Suprapubic skin (tissue), 4 donors: ENCODE measurements at regions not wholly inside any gene's neighbourhood (a gene's known extent, or its start where the extent isn't known, plus 50 kb on each side); places are given as distances from the start of the nearest gene placed in this dataset.

ENCODE experiments used
- DNase-seq, 2 donors: peaks; one replicate each; pipeline ENCODE4 v3.0.0-alpha.2; 2019; ENCODE audit warnings: low spot score in 2 of 2
- H3K27ac ChIP-seq: fragments of 200-600 bp; sonication (generic); one replicate; pipeline ENCODE4 v1.5.1; 2019
- H3K27me3 ChIP-seq: fragments of 200-600 bp; sonication (generic); one replicate; pipeline ENCODE4 v1.5.1; 2019
- H3K36me3 ChIP-seq: fragments of 200-600 bp; sonication (generic); one replicate; pipeline ENCODE4 v1.5.1; 2019
- H3K4me1 ChIP-seq: fragments of 200-600 bp; sonication (generic); one replicate; pipeline ENCODE4 v1.5.1; 2019
- H3K4me3 ChIP-seq: fragments of 200-600 bp; sonication (generic); one replicate; pipeline ENCODE4 v1.5.1; 2019; ENCODE audit warnings: mild to moderate bottlenecking
- H3K9me3 ChIP-seq: fragments of 200-600 bp; sonication (generic); one replicate; pipeline ENCODE4 v1.5.1; 2019
- CTCF ChIP-seq, 2 donors: fragments of 200-600 bp in 1 of 2; fragments of 450-650 bp in 1 of 2; sonication (generic) in 1 of 2; IDR thresholded peaks; one replicate each; pipeline ENCODE4 v1.5.1; 2016 to 2019; ENCODE audit warnings: antibody characterized with exemption in 2 of 2, mild to moderate bottlenecking in 1 of 2, moderate library complexity in 1 of 2
- EP300 ChIP-seq: sonication (generic); formaldehyde crosslinking; IDR thresholded peaks from one replicate; pipeline ENCODE4 v1.6.1; 2017; ENCODE audit warnings: antibody characterized with exemption
- POLR2A ChIP-seq, 2 donors: fragments of 450-650 bp; IDR thresholded peaks; one replicate each; pipeline ENCODE4 v1.6.1; 2017; ENCODE audit warnings: antibody characterized with exemption in 2 of 2, mild to moderate bottlenecking in 2 of 2, moderate library complexity in 2 of 2
- POLR2AphosphoS5 ChIP-seq, 3 donors: sonication (generic); formaldehyde crosslinking; IDR thresholded peaks; one replicate each; pipeline ENCODE4 v1.6.1; 2017; ENCODE audit warnings: antibody characterized with exemption in 3 of 3
- WGBS: methylation state at CpG from one replicate; pipeline ENCODE4 v1.1.5; 2018; 5-methylcytosine and 5-hydroxymethylcytosine counted together

- no peaks in the 10 kb centered on the region for H3K27me3 ChIP-seq
- no peak for TF ChIP-seq CTCF (IDR thresholded peaks at IDR 0.05)
- no peak for TF ChIP-seq EP300
- no peak for DNase-seq
- H3K36me3 ChIP-seq, result no peaks in the 10 kb centered on the region
- no peaks in the 10 kb centered on the region for H3K9me3 ChIP-seq
- peak overlapping the region; percentile 27 for H3K27ac ChIP-seq
- peaks cover 16% of the 10 kb centered on the region for H3K4me1 ChIP-seq
- H3K4me3 ChIP-seq, result no peak overlapping the region
- 39% methylated on average over 4 of the region's 4 CpGs for WGBS
Observed at GRCh38 chr16:55393991-55394390, 70.0 kb downstream of the IRX6 start.

- H3K4me3 ChIP-seq, result no peak overlapping the region
- H3K27me3 ChIP-seq, result no peaks in the 10 kb centered on the region
- no peaks in the 10 kb centered on the region for H3K9me3 ChIP-seq
- peaks cover 6% of the 10 kb centered on the region for H3K4me1 ChIP-seq
- H3K27ac ChIP-seq, result no peak overlapping the region
- 91% methylated on average over 10 of the region's 10 CpGs for WGBS
- TF ChIP-seq POLR2A (IDR thresholded peaks at IDR 0.05) (no peak), EP300 (no peak), CTCF (IDR thresholded peaks at IDR 0.05) (no peak), POLR2AphosphoS5 (IDR thresholded peaks at IDR 0.05) (no peak)
- DNase-seq, result no peak
- H3K36me3 ChIP-seq, result no peaks in the 10 kb centered on the region
Observed at GRCh38 chr16:55398762-55399161, 74.8 kb downstream of the IRX6 start.

- H3K27ac ChIP-seq, result no peak overlapping the region
- no peak for DNase-seq
- H3K9me3 ChIP-seq, result no peaks in the 10 kb centered on the region
- 73% methylated on average over 5 of the region's 5 CpGs for WGBS
- H3K4me3 ChIP-seq, result no peak overlapping the region
- no peaks in the 10 kb centered on the region for H3K4me1 ChIP-seq
- H3K36me3 ChIP-seq, result no peaks in the 10 kb centered on the region
- no peaks in the 10 kb centered on the region for H3K27me3 ChIP-seq
- no peak for TF ChIP-seq CTCF (IDR thresholded peaks at IDR 0.05)
- no peak for TF ChIP-seq EP300
- no peak for TF ChIP-seq POLR2AphosphoS5 (IDR thresholded peaks at IDR 0.05)
- no peak for TF ChIP-seq POLR2A (IDR thresholded peaks at IDR 0.05)
Observed at GRCh38 chr16:55399911-55400310, 75.9 kb downstream of the IRX6 start.

GRCh38 chr16:55401046-55401445 lies 77.0 kb downstream of the IRX6 start:
- Histone ChIP-seq H3K4me1 (no peaks in the 10 kb centered on the region), H3K9me3 (no peaks in the 10 kb centered on the region), H3K4me3 (no peak overlapping the region), H3K27me3 (no peaks in the 10 kb centered on the region), H3K27ac (no peak overlapping the region), H3K36me3 (no peaks in the 10 kb centered on the region)
- DNase-seq, result no peak
- TF ChIP-seq CTCF (IDR thresholded peaks at IDR 0.05) (no peak), EP300 (no peak), POLR2AphosphoS5 (IDR thresholded peaks at IDR 0.05) (no peak), POLR2A (IDR thresholded peaks at IDR 0.05) (no peak)
- 77% methylated on average over 3 of the region's 3 CpGs for WGBS

- no peaks in the 10 kb centered on the region for H3K4me1 ChIP-seq
- 84% methylated on average over 1 of the region's 1 CpG for WGBS
Observed at GRCh38 chr16:55403464-55403863, 75.5 kb upstream of the MMP2 start.

GRCh38 chr16:55406651-55407050 lies 72.3 kb upstream of the MMP2 start:
- WGBS, result 100% methylated on average over 2 of the region's 2 CpGs
- no peak for DNase-seq
- Histone ChIP-seq H3K9me3 (no peaks in the 10 kb centered on the region), H3K4me3 (no peak overlapping the region), H3K4me1 (peaks cover 11% of the 10 kb centered on the region), H3K27me3 (no peaks in the 10 kb centered on the region), H3K27ac (no peak overlapping the region), H3K36me3 (no peaks in the 10 kb centered on the region)
- TF ChIP-seq EP300, result no peak
- no peak for TF ChIP-seq POLR2AphosphoS5 (IDR thresholded peaks at IDR 0.05)
- no peak for TF ChIP-seq CTCF (IDR thresholded peaks at IDR 0.05)
- no peak for TF ChIP-seq POLR2A (IDR thresholded peaks at IDR 0.05)

More at GRCh38 chr16:55403464-55403863, 75.5 kb upstream of the MMP2 start:
- no peak for TF ChIP-seq EP300
- TF ChIP-seq POLR2AphosphoS5 (IDR thresholded peaks at IDR 0.05), result no peak
- H3K4me3 ChIP-seq, result no peak overlapping the region
- H3K36me3 ChIP-seq, result no peaks in the 10 kb centered on the region
- DNase-seq, result no peak
- H3K27me3 ChIP-seq, result no peaks in the 10 kb centered on the region
- H3K27ac ChIP-seq, result no peak overlapping the region
- no peaks in the 10 kb centered on the region for H3K9me3 ChIP-seq
